KMS-11 (cell line): ENCODE measurements at regions not wholly inside any gene's neighbourhood (a gene's known extent, or its start where the extent isn't known, plus 50 kb on each side); places are given as distances from the start of the nearest gene placed in this dataset.

Experiments
- H2AFZ ChIP-seq: fragments of 200-600 bp; sonication (generic); 2 replicates; pipeline ENCODE4 v1.6.1; 2016; ENCODE audit warnings: antibody characterized with exemption, mixed run types, low read depth
- H3K27ac ChIP-seq: fragments of 200-600 bp; sonication (generic); 2 replicates; pipeline ENCODE4 v1.6.1; 2016; ENCODE audit warnings: mild to moderate bottlenecking, mixed run types
- H3K27me3 ChIP-seq: fragments of 200-600 bp; sonication (generic); 2 replicates; pipeline ENCODE4 v1.6.1; 2017; ENCODE audit warnings: mild to moderate bottlenecking, low read depth, mixed run types, moderate library complexity; ENCODE audit not compliant: insufficient read depth
- H3K36me3 ChIP-seq: fragments of 200-600 bp; sonication (generic); 2 replicates; pipeline ENCODE4 v1.6.1; 2017; ENCODE audit warnings: mild to moderate bottlenecking, mixed run types; ENCODE audit not compliant: insufficient read depth
- H3K4me1 ChIP-seq: fragments of 200-600 bp; sonication (generic); 2 replicates; pipeline ENCODE4 v1.6.1; 2016; ENCODE audit warnings: mild to moderate bottlenecking, low read depth, mixed run types; ENCODE audit not compliant: poor library complexity, severe bottlenecking
- H3K4me2 ChIP-seq: fragments of 200-600 bp; sonication (generic); 2 replicates; pipeline ENCODE4 v1.7.0; 2016; ENCODE audit warnings: mild to moderate bottlenecking, mixed run types
- H3K4me3 ChIP-seq: fragments of 200-600 bp; sonication (generic); IDR thresholded peaks from 2 replicates; pipeline ENCODE4 v1.6.1; 2017; ENCODE audit warnings: low read depth, low read length, mixed read lengths; ENCODE audit not compliant: insufficient read depth
- H3K79me2 ChIP-seq: fragments of 200-600 bp; sonication (generic); 2 replicates; pipeline ENCODE4 v1.6.1; 2016; ENCODE audit warnings: low read depth, mixed run types; ENCODE audit not compliant: insufficient read depth
- H3K9ac ChIP-seq: fragments of 200-600 bp; sonication (generic); 2 replicates; pipeline ENCODE4 v1.6.1; 2016; ENCODE audit warnings: mild to moderate bottlenecking, mixed run types
- H4K20me1 ChIP-seq: fragments of 200-600 bp; sonication (generic); 2 replicates; pipeline ENCODE4 v1.6.1; 2016; ENCODE audit warnings: mild to moderate bottlenecking, mixed run types; ENCODE audit not compliant: insufficient read depth
- CTCF ChIP-seq: fragments of 200-600 bp; sonication (generic); conservative IDR thresholded peaks from 2 replicates; pipeline ENCODE4 v1.6.1; 2017; ENCODE audit warnings: low read depth, mild to moderate bottlenecking, antibody characterized with exemption, low read length, moderate library complexity, mixed read lengths

- no peaks in the 10 kb centered on the region for H3K4me1 ChIP-seq
- peaks cover 32% of the 10 kb centered on the region; the same call in 1 of the 2 replicates for H3K27me3 ChIP-seq
Measured at GRCh38 chr22:27575348-27575747, 226.2 kb downstream of the MN1 start.

GRCh38 chr22:27576413-27576812 lies 225.1 kb downstream of the MN1 start:
- H3K79me2 ChIP-seq: no peaks in the 10 kb centered on the region
- H3K9ac ChIP-seq: no peak overlapping the region
- no peak for TF ChIP-seq CTCF
- no peak overlapping the region for H3K4me3 ChIP-seq
- H2AFZ ChIP-seq: no peak overlapping the region
- H3K27me3 ChIP-seq: peaks cover 32% of the 10 kb centered on the region; the same call in 1 of the 2 replicates
- H3K27ac ChIP-seq: no peak overlapping the region
- no peaks in the 10 kb centered on the region for H3K36me3 ChIP-seq
- H3K4me1 ChIP-seq: no peaks in the 10 kb centered on the region
- H4K20me1 ChIP-seq: no peaks in the 10 kb centered on the region
- no peak overlapping the region for H3K4me2 ChIP-seq

More at GRCh38 chr22:27575348-27575747, 226.2 kb downstream of the MN1 start:
- Histone ChIP-seq H3K4me2 (no peak overlapping the region), H2AFZ (no peak overlapping the region), H3K36me3 (no peaks in the 10 kb centered on the region), H3K79me2 (no peaks in the 10 kb centered on the region), H3K27ac (no peak overlapping the region), H3K9ac (no peak overlapping the region), H4K20me1 (no peaks in the 10 kb centered on the region), H3K4me3 (no peak overlapping the region)
- TF ChIP-seq CTCF: no peak

- Histone ChIP-seq H3K4me1 (no peaks in the 10 kb centered on the region), H3K27ac (no peak overlapping the region), H3K4me3 (no peak overlapping the region), H3K27me3 (peaks cover 32% of the 10 kb centered on the region; the same call in 1 of the 2 replicates), H3K79me2 (no peaks in the 10 kb centered on the region), H2AFZ (no peak overlapping the region), H3K9ac (no peak overlapping the region), H3K36me3 (no peaks in the 10 kb centered on the region), H4K20me1 (no peaks in the 10 kb centered on the region), H3K4me2 (no peak overlapping the region)
- no peak for TF ChIP-seq CTCF
Measured at GRCh38 chr22:27576815-27577573, 224.6 kb downstream of the MN1 start.

- H2AFZ ChIP-seq: no peak overlapping the region
- TF ChIP-seq CTCF: no peak
- H3K4me3 ChIP-seq: no peak overlapping the region
- no peaks in the 10 kb centered on the region for H3K36me3 ChIP-seq
- no peak overlapping the region for H3K27ac ChIP-seq
- no peaks in the 10 kb centered on the region for H4K20me1 ChIP-seq
- H3K4me1 ChIP-seq: no peaks in the 10 kb centered on the region
- H3K9ac ChIP-seq: no peak overlapping the region
- H3K4me2 ChIP-seq: no peak overlapping the region
- H3K79me2 ChIP-seq: no peaks in the 10 kb centered on the region
- peaks cover 32% of the 10 kb centered on the region; the same call in 1 of the 2 replicates for H3K27me3 ChIP-seq
Measured at GRCh38 chr22:27577574-27577969, 224.0 kb downstream of the MN1 start.
